K562 (cell line): ENCODE measurements at regions not wholly inside any gene's neighbourhood (a gene's known extent, or its start where the extent isn't known, plus 50 kb on each side); places are given as distances from the start of the nearest gene placed in this dataset.

ENCODE experiments used
- E2F8 ChIP-seq: fragments of 450-650 bp; IDR thresholded peaks from 2 replicates; pipeline ENCODE4 v1.7.1; 2018; ENCODE audit warnings: mild to moderate bottlenecking, low read depth; ENCODE audit not compliant: partially characterized antibody
- HDAC2 ChIP-seq: fragments of 450-650 bp; IDR thresholded peaks from 2 replicates; pipeline ENCODE4 v1.6.1; 2016; ENCODE audit warnings: mild to moderate bottlenecking
- HOMEZ ChIP-seq: fragments of 250-450 bp; sonication (Bioruptor Pico); IDR thresholded peaks from 2 replicates; pipeline ENCODE4 v1.4.0; 2020; ENCODE audit warnings: mild to moderate bottlenecking, moderate library complexity
- HOXB6 ChIP-seq: fragments of 250-450 bp; sonication (Bioruptor Pico); IDR thresholded peaks from 2 replicates; pipeline ENCODE4 v1.5.1; 2022; ENCODE audit warnings: mild to moderate bottlenecking, borderline replicate concordance
- MYC ChIP-seq, 2 experiments: fragments of 250-450 bp in 1 of 2; sonication (Bioruptor Pico) in 1 of 2; IDR thresholded peaks; 2 replicates each; pipeline versions ENCODE4 v1.5.1 to v1.6.1; 2012 to 2021; ENCODE audit warnings: low read depth in 2 of 2, borderline replicate concordance in 1 of 2, improper control_type of control experiment in 1 of 2, low read length in 1 of 2, mild to moderate bottlenecking in 1 of 2, moderate library complexity in 1 of 2
- SREBF1 ChIP-seq: fragments of 150-350 bp; IDR thresholded peaks from 2 replicates; pipeline ENCODE4 v1.6.1; 2014; ENCODE audit warnings: antibody characterized with exemption, low read depth, low read length, borderline replicate concordance
- ZBTB49 ChIP-seq: sonication (generic); formaldehyde crosslinking; IDR thresholded peaks from 2 replicates; pipeline ENCODE4 v1.8.0; 2022; ENCODE audit warnings: missing genetic modification reagents, mild to moderate bottlenecking, borderline replicate concordance

GRCh38 chr7:81871606-81872265, 101.9 kb upstream of the HGF start (continued):
- TF ChIP-seq E2F8 (no peak), HDAC2 (no peak), ZBTB49 (CRISPR knock-in tag) (no peak), HOMEZ (CRISPR knock-in tag) (no peak), MYC (IDR thresholded peaks at IDR 0.05; ENCODE audit: low read depth, low read length) (no peak), MYC (CRISPR knock-in tag; IDR thresholded peaks at IDR 0.05; ENCODE audit: borderline replicate concordance, low read depth) (no peak), SREBF1 (no peak), HOXB6 (CRISPR knock-in tag) (no peak)
